Mucosa of stomach (tissue), 1 donor: ENCODE measurements at regions not wholly inside any gene's neighbourhood (a gene's known extent, or its start where the extent isn't known, plus 50 kb on each side); places are given as distances from the start of the nearest gene placed in this dataset.

Experiments used
- H3K27me3 ChIP-seq: one replicate; pipeline ENCODE4 v1.7.0; 2013; ENCODE audit warnings: mild to moderate bottlenecking, low read length; ENCODE audit not compliant: control insufficient read depth, insufficient read depth
- H3K36me3 ChIP-seq: one replicate; pipeline ENCODE4 v1.7.0; 2013; ENCODE audit warnings: low read length; ENCODE audit not compliant: control insufficient read depth, insufficient read depth
- H3K4me1 ChIP-seq: one replicate; pipeline ENCODE4 v1.7.0; 2013; ENCODE audit warnings: mild to moderate bottlenecking, low read length; ENCODE audit not compliant: control insufficient read depth, insufficient read depth
- H3K4me3 ChIP-seq: one replicate; pipeline ENCODE4 v1.7.0; 2013; ENCODE audit warnings: low read length
- H3K9ac ChIP-seq: one replicate; pipeline ENCODE4 v1.7.0; 2013; ENCODE audit warnings: mild to moderate bottlenecking, low read length, moderate library complexity
- H3K9me3 ChIP-seq: one replicate; pipeline ENCODE4 v1.7.0; 2013; ENCODE audit warnings: mild to moderate bottlenecking, low read length, moderate library complexity; ENCODE audit not compliant: control insufficient read depth
- donor health status: Pancreatic carcinoma.

DNA sequence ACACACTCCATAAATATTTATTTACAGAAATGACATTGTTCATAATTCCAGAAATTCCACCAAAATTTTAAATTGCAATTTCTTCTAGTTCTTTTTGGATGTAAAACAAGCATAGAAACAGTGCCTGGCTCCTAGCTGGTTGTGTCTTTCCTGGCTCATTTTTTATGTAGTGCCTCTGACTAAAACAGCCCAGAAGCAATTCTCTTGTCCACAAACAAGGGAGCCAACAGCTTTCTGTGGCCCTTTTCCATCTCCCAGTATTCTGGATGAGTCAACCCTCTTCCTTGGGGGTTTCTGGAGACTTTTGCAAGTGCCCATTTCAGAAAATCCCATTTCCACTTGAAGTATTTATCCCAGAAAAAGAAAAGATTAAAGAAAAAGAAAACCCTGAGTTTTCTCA, 141.4 kb downstream of the PHLDA1 start:
- Histone ChIP-seq H3K36me3 (no peaks in the 10 kb centered on the region), H3K27me3 (no peaks in the 10 kb centered on the region), H3K9ac (no peak overlapping the region), H3K4me3 (no peak overlapping the region), H3K4me1 (no peaks in the 10 kb centered on the region), H3K9me3 (no peaks in the 10 kb centered on the region)

DNA sequence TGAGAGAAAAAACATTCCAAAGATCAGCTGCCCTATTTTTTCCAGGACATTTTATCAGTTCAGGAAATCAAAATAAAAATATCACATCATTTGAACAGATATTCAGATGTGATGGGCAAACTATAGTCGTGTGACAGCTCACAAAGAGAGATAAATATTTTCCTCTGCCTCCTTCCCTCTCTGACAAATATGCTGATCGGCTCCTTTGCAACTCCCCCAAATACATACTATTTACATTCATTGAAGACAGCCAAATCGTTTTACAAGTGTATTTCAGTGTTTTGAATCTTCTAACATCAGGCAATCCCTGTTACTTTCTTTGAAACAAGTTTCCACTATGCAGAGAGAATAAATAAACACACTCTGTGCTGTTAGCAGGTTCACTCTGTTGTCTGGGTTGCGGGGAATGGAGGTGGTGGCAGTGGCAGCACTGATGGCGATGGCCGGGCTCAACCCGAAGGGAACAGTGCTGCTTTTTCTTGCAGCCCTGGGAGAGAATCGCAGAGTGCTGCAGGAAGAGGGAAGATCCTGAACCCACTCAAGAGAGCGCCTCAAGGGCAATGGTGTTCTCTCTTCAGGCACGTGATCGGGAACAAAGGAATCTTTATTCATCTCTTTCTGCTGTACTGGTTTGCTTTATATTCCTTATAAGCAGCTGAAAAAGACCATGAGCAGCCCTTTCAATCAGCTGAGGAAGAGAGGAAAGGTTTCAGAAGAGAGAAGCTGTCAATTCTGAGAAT, 142.5 kb downstream of the PHLDA1 start:
- H3K27me3 ChIP-seq = no peaks in the 10 kb centered on the region
- H3K4me1 ChIP-seq = no peaks in the 10 kb centered on the region
- H3K4me3 ChIP-seq = no peak overlapping the region
- no peak overlapping the region for H3K9ac ChIP-seq
- no peaks in the 10 kb centered on the region for H3K36me3 ChIP-seq
- no peaks in the 10 kb centered on the region for H3K9me3 ChIP-seq

DNA sequence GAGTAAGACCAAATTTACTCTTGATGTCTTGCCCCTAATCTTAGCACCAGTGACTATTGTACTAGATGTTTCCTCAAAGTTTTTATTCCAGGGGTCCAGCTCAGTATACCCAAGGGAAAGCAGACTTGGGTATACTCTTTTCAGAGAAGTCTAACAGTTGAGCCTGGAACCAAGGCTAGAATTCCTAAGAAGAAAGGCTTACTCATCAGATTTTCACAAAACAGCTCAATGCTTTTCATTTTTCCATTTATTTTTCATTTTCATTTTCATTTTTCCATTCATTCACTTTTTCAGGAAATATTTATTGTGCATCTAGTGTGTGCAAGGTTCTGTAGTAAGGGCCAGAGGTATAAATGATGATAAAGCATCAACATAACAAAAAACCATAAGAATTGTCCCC, 143.2 kb downstream of the PHLDA1 start:
- Histone ChIP-seq H3K27me3 (no peaks in the 10 kb centered on the region), H3K4me1 (no peaks in the 10 kb centered on the region), H3K36me3 (no peaks in the 10 kb centered on the region), H3K9me3 (no peaks in the 10 kb centered on the region), H3K4me3 (no peak overlapping the region), H3K9ac (no peak overlapping the region)

DNA sequence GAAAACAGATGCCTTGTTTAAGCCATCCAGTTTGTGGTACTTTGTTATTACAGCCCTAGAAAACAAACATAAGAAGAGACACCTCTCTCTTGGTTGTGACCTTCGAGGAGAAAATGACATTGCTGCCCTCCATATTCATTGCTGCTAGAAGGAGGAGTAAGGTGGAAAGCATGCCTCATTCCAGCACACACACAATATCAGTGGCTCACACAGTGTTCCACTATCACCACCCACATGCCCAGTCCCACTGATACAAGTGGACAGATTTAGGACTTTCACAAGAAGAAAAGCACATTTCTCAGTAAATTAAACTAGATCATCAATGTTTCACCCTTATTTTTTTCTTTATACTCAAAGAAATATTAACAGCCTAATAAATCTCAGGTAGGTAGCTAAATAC, 143.6 kb downstream of the PHLDA1 start:
- Histone ChIP-seq H3K27me3 (no peaks in the 10 kb centered on the region), H3K36me3 (no peaks in the 10 kb centered on the region), H3K9me3 (no peaks in the 10 kb centered on the region), H3K4me3 (no peak overlapping the region), H3K4me1 (no peaks in the 10 kb centered on the region), H3K9ac (no peak overlapping the region)

DNA sequence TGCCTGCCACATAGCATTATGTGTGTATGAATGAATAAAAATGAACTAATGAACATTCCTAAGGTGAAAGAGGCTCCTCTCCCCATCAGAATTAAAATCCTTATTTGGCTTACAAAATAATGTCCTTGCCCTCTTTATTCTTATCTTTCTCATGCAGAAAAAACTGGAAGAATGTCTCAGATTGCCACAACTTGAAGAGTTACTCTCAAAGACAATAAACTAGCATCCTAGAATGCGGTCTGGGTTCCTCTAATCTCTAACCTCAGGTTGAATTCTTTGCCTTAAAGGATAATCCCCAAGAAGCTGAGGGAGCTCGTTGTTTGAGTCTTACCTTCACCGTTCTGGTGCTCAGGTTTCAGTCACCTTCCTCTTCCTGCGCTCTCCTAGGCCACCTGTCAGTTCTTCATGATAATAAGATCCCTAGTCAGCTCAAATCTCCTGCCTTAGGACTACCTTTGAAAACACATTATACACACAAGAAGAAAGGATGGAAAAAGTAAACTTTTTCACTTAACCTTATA, 147.1 kb downstream of the PHLDA1 start:
- H3K36me3 ChIP-seq = no peaks in the 10 kb centered on the region
- H3K9me3 ChIP-seq = no peaks in the 10 kb centered on the region
- no peak overlapping the region for H3K9ac ChIP-seq
- H3K27me3 ChIP-seq = no peaks in the 10 kb centered on the region
- no peak overlapping the region for H3K4me3 ChIP-seq
- no peaks in the 10 kb centered on the region for H3K4me1 ChIP-seq

DNA sequence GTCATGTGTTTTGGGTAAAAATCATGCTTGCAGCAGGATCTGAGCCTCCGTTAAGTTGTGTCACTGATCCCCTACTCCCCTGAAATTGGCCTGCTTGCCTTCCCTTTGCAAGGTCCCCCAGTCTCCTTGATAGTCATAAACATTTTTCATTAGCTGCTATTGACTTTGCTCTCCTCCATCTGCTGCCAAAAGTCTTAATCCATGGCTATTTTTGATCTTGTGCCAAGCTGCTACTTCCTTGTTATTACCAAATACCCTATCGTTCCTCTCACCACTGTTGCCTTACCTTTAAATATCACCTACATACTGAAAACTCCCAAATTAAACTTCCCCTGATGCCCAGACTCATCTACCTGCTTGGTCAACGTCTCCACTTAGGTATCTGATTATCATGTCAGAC, 148.3 kb downstream of the PHLDA1 start:
- Histone ChIP-seq H3K9ac (no peak overlapping the region), H3K4me3 (no peak overlapping the region), H3K36me3 (no peaks in the 10 kb centered on the region), H3K27me3 (no peaks in the 10 kb centered on the region), H3K9me3 (no peaks in the 10 kb centered on the region), H3K4me1 (no peaks in the 10 kb centered on the region)

DNA sequence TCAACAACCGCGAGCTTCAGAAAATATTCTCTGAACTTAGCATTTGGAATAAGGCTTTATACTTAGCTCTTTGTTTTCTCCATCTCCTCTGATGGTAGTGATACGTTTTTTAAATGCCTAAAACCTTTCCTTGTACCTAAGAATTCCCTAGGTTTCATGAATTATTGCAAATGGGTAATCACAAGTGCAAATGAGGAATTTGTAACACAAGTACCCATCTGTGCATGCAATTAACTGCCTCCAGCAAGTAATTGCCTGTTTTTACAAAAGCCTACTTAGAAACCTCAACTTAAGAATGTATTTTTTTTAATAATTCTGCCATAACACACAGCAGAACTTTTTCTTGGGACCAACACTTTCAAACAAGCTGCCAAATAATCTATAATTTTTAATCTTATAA, 149.2 kb downstream of the PHLDA1 start:
- H3K9ac ChIP-seq = no peak overlapping the region
- H3K27me3 ChIP-seq = no peaks in the 10 kb centered on the region
- no peaks in the 10 kb centered on the region for H3K4me1 ChIP-seq
- no peaks in the 10 kb centered on the region for H3K9me3 ChIP-seq
- H3K36me3 ChIP-seq = no peaks in the 10 kb centered on the region
- no peak overlapping the region for H3K4me3 ChIP-seq

DNA sequence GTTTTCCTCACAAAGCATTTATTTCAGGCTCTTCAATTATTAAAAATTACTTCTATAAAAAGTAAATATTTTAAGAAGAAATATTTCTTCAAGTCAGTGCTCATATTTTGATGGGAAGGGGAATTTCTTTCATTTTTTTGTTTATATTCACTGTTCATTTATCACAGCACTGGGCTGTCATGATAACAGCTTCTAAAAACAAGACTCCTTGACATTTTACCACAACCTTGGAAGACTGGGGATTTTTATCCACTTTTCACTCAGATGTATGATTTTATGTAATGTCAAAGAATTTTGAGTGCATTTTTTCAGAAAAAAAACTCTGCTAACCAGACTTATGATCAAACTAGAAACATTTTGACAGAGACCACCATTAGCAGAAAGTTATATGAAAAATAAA, 149.7 kb downstream of the PHLDA1 start:
- no peaks in the 10 kb centered on the region for H3K9me3 ChIP-seq
- H3K9ac ChIP-seq = no peak overlapping the region
- no peaks in the 10 kb centered on the region for H3K36me3 ChIP-seq
- peaks cover 4% of the 10 kb centered on the region for H3K4me1 ChIP-seq
- no peak overlapping the region for H3K4me3 ChIP-seq
- no peaks in the 10 kb centered on the region for H3K27me3 ChIP-seq

DNA sequence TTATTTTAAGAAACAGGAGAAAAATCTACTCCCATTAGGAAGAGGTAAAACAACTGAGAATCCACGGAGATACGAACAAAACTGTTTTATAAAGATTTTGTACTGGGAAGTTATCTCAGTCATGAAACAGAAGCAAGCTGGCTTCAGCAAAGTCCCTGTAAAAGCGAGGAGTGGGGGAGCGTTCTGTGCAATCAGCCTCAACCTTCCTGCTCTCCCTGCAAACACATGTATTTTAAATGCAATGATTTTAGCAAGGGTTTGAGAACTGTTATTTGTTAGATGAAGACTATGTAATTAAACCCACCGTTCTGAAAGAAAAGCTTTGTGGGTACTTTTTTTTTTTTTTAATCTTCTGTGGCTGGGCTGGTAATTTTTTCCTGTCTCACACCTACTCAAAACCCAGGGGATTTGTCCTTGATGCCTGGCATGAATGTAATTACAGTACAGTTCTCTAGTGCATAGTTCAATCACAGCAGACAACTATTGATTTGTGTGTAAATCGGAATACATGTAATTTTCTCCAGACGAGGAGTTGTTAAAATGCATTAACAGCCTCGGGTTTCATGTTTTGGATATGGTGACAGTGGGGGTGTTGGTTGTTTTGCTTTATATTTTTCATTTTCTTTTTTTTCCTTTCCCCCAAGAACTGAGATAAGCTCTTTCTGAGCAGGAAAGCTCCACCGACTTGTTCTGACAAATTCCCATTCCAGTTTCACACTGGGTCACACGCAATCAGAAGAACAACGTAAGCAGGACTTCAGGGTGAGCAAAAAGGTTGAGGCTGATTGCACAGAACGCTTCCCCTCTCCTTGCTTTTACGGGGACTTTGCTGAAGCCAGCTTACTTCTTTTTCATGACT, 153.6 kb downstream of the PHLDA1 start:
- H3K27me3 ChIP-seq = no peaks in the 10 kb centered on the region
- no peak overlapping the region for H3K9ac ChIP-seq
- H3K36me3 ChIP-seq = no peaks in the 10 kb centered on the region
- no peak overlapping the region for H3K4me3 ChIP-seq
- peaks cover 7% of the 10 kb centered on the region for H3K4me1 ChIP-seq
- no peaks in the 10 kb centered on the region for H3K9me3 ChIP-seq

DNA sequence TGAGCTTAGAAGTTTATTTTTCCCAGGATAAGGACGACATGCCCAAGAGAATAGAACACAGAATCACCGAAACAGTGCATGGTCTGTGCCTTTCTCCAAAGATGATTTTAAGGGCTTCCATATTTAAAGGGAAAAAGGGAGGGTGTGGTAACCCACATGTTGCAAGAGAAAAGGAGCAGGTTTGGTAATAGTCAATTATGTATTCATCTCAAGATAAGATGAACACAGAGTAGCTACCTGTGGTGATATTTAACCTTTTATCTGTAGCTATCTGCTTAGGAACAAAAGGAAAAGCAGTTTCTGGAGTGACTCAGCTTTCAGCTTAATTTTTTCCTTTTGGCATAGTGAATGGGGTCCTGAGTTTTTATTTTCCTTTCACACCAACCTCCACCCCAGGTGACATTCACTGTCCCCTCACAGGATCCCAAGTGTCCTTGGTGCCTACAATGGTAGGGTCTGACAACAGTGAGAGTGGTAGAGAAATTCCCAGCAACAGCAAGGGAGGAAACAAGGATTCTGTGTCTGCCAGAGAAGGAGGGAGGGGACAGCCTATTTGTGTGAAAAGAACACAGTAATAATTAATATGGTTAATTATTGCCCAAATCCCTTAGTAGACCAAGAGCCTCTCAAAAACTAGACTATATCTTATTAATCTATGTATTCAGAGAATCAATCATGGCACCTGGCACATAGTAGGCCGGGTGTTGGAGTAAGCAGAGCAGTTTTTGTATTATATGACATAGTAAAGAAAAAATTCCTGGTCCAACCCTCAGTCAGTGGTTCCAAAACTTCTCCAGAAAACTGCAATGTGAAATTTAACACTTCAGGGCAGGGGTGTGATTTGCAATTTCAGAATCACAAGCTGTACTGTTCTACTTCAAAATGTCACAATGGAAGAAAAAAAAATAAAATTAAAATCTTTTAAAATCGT, 154.5 kb downstream of the PHLDA1 start:
- no peaks in the 10 kb centered on the region for H3K9me3 ChIP-seq
- no peaks in the 10 kb centered on the region for H3K27me3 ChIP-seq
- H3K4me3 ChIP-seq = no peak overlapping the region
- H3K4me1 ChIP-seq = peaks cover 7% of the 10 kb centered on the region
- no peak overlapping the region for H3K9ac ChIP-seq
- no peaks in the 10 kb centered on the region for H3K36me3 ChIP-seq

DNA sequence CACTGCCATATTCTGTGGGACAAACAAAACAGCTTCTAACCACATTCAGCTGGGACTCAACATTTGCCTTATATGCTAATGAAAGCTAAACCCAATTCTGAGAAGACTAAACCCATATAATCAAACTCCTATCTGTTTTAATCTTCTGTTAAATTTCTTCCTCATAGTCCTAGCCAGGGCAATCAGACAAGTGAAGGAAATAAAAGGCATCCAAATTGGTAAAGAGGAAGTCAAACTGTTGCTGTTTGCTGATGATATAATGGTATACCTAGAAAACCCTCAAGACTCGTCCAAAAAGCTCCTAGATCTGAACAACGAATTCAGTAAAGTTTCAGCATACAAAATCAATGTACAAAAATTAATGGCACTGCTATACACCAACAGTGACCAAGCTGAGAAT, 157.1 kb downstream of the PHLDA1 start:
- H3K36me3 ChIP-seq = no peaks in the 10 kb centered on the region
- H3K27me3 ChIP-seq = no peaks in the 10 kb centered on the region
- H3K4me1 ChIP-seq = peaks cover 7% of the 10 kb centered on the region
- no peak overlapping the region for H3K4me3 ChIP-seq
- H3K9me3 ChIP-seq = no peaks in the 10 kb centered on the region
- no peak overlapping the region for H3K9ac ChIP-seq
